ENCODE measurements at regions not wholly inside any gene's neighbourhood (a gene's known extent, or its start where the extent isn't known, plus 50 kb on each side); places are given as distances from the start of the nearest gene placed in this dataset.

DNA sequence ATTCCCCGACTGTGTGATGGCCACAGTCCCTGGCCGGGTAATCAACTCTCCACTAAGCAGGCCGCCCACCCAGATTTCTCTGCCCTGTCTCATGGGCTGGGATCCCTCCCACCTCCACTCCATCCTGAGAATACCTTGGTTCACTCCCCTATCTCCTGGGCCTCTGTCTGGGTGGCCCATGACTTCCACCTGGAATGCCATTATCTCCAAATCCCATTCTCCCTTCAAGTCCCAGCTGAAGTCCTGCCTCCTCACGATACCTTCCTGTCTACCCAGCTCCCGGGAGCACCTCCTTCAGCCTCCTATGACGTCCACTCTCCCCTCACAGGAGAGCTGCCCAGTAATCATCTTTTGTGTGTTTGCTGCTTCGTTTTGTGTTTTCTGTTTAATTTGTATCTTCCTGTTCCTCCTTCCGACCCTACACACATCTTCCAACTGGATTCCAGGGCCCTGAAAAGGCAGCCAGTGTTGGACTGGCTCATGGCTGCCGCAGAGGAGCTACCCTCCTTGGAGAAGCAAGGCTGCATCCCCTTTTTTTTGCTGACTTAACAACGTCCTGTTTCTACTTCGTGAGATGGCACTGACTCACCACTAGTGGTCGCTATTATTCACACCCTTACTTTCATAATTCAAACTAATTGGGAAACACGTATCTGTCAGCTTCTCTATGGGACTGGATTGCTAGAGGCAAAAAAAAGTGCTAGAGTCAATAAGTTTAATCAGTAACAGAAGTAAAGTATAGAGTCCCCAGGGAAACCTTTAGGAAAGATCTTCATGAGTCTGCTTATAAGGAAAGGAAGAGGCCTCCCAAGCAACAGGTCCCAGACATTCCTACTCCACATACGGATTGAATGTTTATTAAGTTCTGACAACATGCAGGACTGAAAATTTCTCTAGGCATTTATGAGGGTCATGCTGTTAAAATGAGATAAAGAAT is 171.9 kb upstream of the GATA6 start:
- DNase-seq (ENCODE audit: low spot score), result peak; percentile 4

DNA sequence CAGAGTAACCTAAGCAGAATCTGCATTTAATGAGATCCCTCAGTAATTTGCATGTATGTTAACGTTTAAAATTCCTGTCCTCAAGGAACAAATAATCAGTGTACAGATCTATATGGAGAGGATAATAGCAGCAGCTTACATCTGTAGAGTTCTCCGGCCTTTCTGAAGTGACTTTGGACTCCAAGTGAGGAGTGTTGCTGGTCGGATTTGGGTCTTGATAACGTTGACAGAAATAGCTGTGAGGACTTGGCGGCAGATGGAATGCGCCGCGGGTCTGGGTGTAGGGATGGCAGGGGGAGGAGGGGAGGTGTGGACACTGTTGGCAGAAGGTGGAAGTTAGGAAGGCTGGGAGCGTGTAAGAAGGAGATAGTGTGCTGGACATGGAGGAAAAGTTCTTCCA is 170.9 kb upstream of the GATA6 start:
- DNase-seq (ENCODE audit: low spot score), result no peak

DNA sequence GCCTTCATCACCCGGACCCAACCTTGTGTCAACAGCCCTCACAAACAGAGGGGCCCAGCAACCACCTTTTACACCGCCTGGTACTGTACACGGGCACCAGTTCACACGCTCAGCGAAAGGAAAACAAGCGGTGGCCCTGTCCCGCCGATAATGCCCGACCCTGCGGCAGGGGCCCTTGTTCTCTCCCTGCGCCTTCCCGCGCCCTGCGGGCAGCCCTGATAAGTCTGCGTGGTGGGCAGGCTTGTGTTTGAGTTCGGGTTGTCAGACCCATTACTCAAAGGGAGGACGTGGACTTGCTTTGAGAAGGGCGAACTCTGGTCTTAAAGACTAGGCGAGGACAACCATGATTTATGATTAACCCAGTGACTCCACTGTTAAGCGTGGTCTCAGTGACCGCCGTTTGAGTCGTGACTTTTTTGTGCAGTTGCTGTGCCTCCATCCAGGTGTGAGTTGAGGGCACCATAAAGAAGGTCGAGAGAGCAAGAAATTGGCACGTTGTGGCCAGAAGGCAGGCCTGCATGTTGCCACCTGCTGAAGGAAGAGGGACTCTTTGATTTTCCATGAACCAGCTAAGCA is 167.4 kb upstream of the GATA6 start:
- DNase-seq (ENCODE audit: low spot score), result no peak

GRCh38 chr18:22005191-22005841 is 164.1 kb upstream of the GATA6 start:
- DNase-seq (ENCODE audit: low spot score), result no peak

GRCh38 chr18:22006458-22006857 is 162.9 kb upstream of the GATA6 start:
- DNase-seq (ENCODE audit: low spot score), result no peak

DNA sequence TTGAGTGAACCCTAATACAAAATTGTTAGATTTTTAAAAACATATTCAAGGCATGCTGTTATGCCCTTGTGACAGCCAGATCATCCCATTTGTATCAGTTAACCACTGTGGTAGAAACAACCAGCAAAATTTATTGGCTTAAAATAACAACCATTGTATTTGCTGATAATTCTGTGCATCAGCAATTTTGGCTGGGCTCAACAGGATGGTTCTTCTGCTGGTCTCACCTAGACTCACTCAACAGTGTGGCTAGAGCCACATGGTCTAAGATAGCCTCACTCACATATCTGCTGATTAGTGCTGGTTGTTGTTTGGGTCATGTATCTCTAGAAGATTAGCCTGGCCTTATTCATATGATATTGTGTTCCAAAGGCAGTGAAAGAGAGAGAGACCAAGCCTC is 160.1 kb upstream of the GATA6 start:
- DNase-seq (ENCODE audit: low spot score), result no peak

DNA sequence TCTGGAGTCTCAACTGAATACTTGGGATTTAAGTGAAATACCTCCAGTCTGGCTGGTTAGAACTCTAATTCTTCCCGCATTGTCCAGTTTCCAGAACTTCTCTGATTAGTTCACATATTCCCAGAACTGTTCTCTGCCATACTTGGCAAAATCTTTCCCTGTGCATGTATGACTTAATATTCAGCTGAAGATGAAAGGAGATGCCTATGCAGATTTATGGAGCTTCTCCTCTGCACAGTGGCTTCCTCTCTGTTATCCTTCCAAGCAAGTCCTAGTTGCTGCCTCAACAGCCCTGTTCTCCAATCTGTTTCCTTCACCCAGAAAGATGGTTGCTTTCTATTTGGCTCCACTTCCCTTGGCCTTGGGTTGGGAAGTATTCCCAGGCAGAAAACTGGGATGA is 155.4 kb upstream of the GATA6 start:
- no peak for DNase-seq (ENCODE audit: low spot score)

DNA sequence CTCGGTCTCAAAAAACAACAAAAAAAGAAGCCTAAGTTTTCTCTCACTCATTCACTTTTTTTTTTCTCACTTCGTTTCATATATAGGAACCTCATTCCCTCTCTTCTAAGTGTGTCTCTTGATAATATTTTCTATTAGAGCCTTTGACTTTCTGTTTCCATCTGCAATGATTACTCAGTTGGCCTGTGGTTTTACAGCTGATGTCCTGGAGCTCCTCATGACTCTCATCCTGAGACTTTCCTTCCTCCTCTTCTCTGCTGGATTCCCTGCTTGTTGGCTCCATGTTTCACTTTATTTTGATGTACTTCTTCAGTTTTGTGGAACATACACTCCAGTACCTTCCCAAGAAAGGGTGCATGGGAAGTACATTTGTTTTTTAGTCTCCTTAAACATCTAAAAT is 154.2 kb upstream of the GATA6 start:
- no peak for DNase-seq (ENCODE audit: low spot score)

- DNase-seq (ENCODE audit: low spot score), result no peak
These were observed 151.0 kb upstream of the GATA6 start for GRCh38 chr18:22018366-22018765.

DNA sequence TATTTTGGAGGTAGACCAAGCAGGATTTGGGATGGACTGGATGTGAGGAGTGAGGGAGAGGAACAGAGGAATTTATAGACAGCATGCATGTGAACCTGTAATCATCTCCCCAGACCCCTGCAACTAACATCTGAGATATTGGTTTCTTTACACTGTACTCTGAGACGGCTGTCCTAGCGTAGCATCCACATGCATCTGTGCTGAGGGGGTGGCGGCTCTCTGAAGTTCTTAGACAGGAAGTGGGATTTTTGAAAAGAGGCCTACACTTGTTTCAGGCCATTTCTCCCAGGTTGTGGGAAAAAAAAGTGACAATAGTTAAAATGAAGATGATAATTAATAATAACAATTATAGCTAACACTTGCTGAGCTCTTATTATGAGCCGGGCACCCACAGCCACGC is 150.2 kb upstream of the GATA6 start:
- DNase-seq (ENCODE audit: low spot score), result no peak

- no peak for DNase-seq (ENCODE audit: low spot score)
These were observed 149.1 kb upstream of the GATA6 start for GRCh38 chr18:22020127-22020866.

- no peak for DNase-seq (ENCODE audit: low spot score)
These were observed 148.5 kb upstream of the GATA6 start for GRCh38 chr18:22020867-22021370.

DNA sequence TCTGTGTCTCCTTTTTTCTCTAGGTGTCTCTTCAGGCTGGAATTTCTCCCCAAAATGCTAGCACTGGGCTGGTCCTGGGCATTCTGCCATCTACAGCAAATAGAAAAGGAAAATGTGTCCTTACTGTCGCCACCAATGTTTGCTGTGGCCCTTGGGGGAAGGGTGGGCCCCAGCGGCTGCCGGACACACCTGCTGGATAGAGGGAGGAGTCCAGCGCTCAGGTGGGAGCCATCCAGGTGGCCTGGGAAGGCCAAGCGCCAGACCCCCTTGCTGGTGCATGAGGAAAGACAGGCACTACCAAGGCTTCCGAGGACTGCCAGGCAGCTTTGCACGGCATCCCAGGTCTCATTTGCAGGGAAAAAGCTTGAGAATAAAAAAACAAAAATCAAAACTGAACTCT is 147.7 kb upstream of the GATA6 start:
- DNase-seq (ENCODE audit: low spot score), result no peak

DNA sequence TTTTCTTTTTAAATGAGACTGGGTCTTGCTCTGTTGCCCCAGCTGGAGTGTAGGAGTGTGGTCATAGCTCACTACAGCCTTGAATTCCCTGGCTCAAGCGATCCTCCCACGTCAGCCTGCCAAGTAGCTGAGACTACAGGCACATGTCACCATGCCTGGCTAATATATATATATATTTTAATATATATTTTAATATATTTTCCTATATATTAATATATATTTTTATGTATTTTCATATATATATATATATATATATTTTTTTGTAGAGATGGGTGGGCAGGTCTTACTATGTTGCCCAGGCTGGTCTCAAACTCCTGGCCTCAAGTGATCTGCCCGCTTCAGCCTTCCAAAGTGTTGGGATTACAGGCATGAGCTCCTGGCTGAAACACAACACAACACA is 144.5 kb upstream of the GATA6 start:
- DNase-seq (ENCODE audit: low spot score), result no peak

DNA sequence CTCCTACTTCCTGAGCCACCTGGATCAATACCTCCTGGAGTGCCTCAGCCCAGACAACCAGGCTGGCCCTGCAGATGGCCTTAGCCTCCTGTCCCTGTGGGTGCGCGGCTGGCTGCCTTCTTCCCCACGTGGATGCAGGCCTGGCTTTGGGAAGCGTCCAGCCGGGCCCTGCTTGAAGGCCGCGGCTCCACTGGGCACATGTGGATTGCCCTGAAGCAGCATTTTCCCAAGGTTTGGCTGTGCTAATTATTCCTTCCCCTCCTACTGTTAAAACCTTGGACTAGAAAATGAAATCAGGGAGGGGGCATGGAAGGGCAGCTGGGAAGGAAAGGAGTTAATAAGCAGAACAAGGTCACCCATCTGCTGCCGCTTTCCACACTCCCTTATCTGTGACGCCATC is 143.0 kb upstream of the GATA6 start:
- DNase-seq (ENCODE audit: low spot score), result no peak

DNA sequence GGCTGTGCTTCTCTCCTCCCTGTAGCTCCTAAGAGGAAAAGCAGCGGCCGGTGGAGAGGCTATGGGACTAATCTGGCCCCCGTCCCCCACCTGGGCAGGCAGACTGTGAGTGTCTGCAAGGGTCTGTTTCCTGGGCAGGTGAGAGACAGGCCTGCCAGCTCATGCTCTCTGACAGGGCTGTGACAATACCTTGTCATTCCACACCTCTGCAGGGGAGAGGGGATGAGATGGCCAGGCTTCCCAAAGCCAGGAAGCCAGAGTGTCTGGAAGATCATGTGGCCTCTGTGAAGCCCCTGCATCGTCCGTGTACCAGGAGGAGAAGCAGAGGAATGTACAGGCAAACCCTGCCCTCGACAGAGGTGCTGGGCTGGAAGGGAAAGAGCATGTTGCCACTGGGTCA is 142.5 kb upstream of the GATA6 start:
- DNase-seq (ENCODE audit: low spot score), result no peak

DNA sequence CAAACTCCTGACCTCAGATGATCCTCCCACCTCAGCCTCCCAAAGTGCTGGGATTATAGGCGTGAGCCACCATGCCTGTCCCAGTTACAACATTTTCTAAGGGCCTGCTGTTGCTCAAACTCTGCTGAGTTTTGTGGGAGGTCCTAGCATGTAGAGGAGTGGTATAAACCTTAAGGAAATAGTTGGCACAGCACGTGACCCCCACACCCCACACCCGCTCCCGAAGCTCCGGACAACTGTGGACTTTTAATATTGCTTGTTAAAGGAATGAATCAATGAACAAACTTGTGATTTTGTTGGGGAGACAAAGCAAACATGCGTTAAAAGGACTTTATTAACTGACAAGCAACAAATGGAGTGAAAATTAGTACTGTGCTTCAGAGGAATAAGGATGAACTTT is 137.8 kb upstream of the GATA6 start:
- no peak for DNase-seq (ENCODE audit: low spot score)

DNA sequence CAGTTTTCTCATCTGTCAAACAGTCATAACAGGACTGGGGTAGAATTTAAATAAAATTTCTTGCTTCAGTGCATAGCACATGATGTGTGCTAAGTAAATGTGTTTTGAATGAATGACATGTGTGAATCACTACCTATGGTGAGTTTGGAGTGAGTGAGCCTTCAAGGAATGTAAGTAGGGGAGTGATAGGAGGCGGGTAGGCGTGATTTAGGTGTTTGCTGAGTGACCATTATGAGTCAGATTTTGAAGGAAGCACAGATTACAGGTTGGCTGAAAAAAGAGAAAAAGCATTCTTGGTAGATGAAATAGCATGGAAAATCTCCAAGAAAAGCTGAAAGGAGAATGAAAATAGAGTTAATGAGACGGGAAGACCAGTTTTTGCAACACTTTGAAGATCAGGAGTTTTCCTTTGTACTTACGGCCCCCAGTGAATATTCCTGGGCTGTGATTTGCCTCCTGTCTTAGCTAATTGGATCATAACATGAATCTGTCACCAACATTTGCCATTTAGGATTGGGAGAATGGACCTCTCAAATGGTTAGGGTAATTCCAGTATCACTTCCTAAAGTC is 136.9 kb upstream of the GATA6 start:
- DNase-seq (ENCODE audit: low spot score), result no peak

GRCh38 chr18:22033085-22033484 is 136.3 kb upstream of the GATA6 start:
- DNase-seq (ENCODE audit: low spot score), result no peak

DNA sequence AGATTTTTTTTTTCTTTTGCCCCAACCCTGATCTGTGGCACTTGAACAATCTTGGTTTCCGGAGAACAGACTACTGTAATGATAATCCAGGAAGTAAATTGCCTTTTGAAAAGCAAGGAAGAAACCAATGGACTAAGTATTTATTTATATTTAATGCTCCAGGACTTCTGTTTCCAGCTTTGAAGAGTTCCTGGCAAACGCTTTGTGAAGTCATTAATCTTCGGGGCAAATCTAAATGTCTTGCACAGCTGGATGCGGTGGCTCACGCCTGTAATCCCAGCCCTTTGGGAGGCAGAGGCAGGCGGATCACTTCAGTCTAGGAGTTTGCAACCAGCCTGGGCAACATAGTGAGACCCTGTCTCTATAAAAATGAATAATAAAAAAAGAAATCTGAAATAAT is 135.1 kb upstream of the GATA6 start:
- no peak for DNase-seq (ENCODE audit: low spot score)

DNA sequence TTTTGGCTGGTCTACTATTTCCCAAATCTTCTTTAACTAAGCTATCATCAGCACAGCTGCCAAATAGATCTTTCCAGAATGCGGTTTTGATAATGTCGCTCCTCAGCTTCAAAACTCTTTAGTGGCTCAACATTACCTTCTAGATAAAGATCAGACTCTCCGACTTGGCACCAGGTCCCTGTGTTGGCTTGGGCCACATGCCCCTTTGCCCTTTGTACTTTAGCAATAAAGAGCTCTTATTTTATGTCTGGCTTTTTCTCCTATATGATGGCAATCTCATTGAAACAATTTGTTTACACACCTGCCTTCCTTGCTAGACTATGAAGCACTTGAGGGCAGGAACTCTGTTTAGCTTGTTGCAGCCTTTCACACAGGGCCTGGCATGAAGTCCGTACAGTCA is 128.9 kb upstream of the GATA6 start:
- no peak for DNase-seq (ENCODE audit: low spot score)

DNA sequence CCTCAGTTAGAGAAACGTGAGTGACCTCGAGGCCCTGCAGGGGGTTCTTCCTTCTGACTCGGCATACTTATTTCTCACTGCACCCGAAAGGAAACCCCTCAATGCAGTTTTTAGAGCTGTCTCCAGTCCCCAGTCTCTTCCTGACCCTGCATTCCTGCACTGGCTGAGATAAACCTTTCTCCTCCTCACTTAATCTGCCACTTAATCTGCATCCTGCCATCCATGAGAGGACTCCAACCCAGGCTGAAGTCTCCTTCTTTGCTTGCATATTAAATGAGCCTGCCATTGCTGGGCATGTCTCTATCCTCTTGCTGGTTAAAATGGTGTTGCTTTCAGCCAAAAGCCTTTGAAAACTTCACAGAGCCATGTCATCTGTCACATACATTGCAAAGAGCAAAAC is 125.6 kb upstream of the GATA6 start:
- DNase-seq (ENCODE audit: low spot score), result no peak

Measured in CD4-positive, alpha-beta T cell treated with Interleukin-6 at 100 ng/mL for 8 hours (primary cell).